ENCODE measurements at regions not wholly inside any gene's neighbourhood (a gene's known extent, or its start where the extent isn't known, plus 50 kb on each side); places are given as distances from the start of the nearest gene placed in this dataset.

DNA sequence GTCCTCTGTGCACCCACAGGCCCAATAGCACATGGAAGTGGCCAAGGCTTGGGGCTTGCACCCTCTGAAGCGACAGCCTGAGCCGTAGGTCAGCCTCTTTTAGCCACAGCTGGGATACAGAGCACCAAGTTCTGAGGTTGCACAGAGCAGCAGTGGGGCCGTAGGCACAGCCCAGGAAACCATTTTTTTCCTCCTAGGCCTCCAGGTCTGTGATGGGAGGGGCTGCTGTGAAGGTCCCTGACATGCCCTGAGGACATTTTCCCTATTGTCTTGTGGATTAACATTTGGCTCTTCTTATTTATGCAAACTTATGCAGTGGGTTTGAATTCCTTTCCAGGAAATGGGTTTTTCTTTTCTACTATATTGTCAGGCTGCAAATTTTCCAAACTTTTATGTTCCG lies 878.7 kb upstream of the MAN1A1 start:
- TF ChIP-seq, protein P1, sequence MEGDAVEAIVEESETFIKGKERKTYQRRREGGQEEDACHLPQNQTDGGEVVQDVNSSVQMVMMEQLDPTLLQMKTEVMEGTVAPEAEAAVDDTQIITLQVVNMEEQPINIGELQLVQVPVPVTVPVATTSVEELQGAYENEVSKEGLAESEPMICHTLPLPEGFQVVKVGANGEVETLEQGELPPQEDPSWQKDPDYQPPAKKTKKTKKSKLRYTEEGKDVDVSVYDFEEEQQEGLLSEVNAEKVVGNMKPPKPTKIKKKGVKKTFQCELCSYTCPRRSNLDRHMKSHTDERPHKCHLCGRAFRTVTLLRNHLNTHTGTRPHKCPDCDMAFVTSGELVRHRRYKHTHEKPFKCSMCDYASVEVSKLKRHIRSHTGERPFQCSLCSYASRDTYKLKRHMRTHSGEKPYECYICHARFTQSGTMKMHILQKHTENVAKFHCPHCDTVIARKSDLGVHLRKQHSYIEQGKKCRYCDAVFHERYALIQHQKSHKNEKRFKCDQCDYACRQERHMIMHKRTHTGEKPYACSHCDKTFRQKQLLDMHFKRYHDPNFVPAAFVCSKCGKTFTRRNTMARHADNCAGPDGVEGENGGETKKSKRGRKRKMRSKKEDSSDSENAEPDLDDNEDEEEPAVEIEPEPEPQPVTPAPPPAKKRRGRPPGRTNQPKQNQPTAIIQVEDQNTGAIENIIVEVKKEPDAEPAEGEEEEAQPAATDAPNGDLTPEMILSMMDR (conservative IDR thresholded peaks at IDR 0.05 in 1 of 2, IDR thresholded peaks at IDR 0.05 in 1 of 2; ENCODE audit: low read depth in 1 of 2, low read length in 2 of 2) = no peak
- no peak for TF ChIP-seq EZH2 (IDR thresholded peaks at IDR 0.05; ENCODE audit: low read length, missing control alignments)
